Fibroblast of pulmonary artery (primary cell): ENCODE measurements at regions not wholly inside any gene's neighbourhood (a gene's known extent, or its start where the extent isn't known, plus 50 kb on each side); places are given as distances from the start of the nearest gene placed in this dataset.

Source experiments
- DNase-seq: peaks from one replicate; pipeline ENCODE4 v3.0.0-alpha.2; 2010; ENCODE audit warnings: low read depth
- H3K4me3 ChIP-seq: replicated peaks from 2 replicates; pipeline ENCODE4 v1.5.1; 2011; ENCODE audit warnings: low read depth, mild to moderate bottlenecking, control low read depth, low read length, moderate library complexity
- TF ChIP-seq, protein P1 (sequence below): IDR thresholded peaks from 2 replicates; pipeline ENCODE4 v1.5.1; 2011; ENCODE audit warnings: mild to moderate bottlenecking, control low read depth, low read length, inconsistent platforms; ENCODE audit errors: missing control alignments

- no peak for DNase-seq
- TF ChIP-seq, protein P1, sequence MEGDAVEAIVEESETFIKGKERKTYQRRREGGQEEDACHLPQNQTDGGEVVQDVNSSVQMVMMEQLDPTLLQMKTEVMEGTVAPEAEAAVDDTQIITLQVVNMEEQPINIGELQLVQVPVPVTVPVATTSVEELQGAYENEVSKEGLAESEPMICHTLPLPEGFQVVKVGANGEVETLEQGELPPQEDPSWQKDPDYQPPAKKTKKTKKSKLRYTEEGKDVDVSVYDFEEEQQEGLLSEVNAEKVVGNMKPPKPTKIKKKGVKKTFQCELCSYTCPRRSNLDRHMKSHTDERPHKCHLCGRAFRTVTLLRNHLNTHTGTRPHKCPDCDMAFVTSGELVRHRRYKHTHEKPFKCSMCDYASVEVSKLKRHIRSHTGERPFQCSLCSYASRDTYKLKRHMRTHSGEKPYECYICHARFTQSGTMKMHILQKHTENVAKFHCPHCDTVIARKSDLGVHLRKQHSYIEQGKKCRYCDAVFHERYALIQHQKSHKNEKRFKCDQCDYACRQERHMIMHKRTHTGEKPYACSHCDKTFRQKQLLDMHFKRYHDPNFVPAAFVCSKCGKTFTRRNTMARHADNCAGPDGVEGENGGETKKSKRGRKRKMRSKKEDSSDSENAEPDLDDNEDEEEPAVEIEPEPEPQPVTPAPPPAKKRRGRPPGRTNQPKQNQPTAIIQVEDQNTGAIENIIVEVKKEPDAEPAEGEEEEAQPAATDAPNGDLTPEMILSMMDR, result no peak
- H3K4me3 ChIP-seq, result no peak overlapping the region
Observed at GRCh38 chr5:113985505-113985904, 376.4 kb upstream of the KCNN2 start.

- no peak for DNase-seq
- TF ChIP-seq, protein P1, result no peak
- no peak overlapping the region for H3K4me3 ChIP-seq
Observed at GRCh38 chr5:113989278-113989912, 372.5 kb upstream of the KCNN2 start.

GRCh38 chr5:113989913-113990305 lies 372.0 kb upstream of the KCNN2 start:
- TF ChIP-seq, protein P1, result no peak
- H3K4me3 ChIP-seq, result no peak overlapping the region
- DNase-seq, result no peak

GRCh38 chr5:114001076-114001475 lies 360.8 kb upstream of the KCNN2 start:
- TF ChIP-seq, protein P1, result no peak
- H3K4me3 ChIP-seq, result no peak overlapping the region
- DNase-seq, result no peak

DNA sequence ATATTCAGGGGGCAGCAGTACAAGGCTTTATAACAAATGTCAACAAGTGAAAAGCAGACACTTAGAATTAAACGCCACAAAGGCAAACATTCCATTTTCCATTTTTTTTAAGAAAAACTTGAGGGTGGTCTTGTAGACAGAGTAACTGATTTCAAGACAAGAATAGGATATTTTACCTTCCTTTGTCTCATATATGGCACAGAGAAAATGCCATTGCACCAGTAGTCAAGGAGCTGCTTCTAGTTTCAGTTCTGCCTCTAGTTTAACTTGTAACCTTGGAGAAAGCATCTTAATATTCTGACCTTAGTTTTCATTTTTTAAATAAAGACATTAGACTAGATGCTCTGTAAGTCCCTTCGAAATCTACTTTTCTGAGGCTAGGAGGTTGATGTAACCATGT lies 355.3 kb upstream of the KCNN2 start:
- no peak overlapping the region for H3K4me3 ChIP-seq
- TF ChIP-seq, protein P1, result no peak
- no peak for DNase-seq

DNA sequence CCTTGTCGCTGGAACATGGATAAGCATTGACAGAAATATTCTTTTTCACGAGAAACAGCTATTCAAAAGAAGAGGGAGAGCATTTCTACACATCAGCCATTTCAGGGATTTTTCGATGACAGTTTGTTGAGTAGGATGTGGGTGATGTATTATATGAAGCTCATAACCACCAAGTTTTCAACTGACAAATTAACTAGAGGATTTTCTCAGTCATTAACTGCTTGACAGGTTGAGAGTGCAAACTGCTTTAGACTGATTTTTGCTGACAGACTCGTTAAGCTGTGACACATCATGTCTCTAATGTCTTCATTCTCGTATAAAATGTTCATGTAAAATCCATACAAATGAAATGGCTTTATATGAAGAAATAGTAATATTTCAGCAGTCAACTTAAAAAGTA lies 354.2 kb upstream of the KCNN2 start:
- H3K4me3 ChIP-seq, result no peak overlapping the region
- DNase-seq, result no peak
- TF ChIP-seq, protein P1, result no peak

DNA sequence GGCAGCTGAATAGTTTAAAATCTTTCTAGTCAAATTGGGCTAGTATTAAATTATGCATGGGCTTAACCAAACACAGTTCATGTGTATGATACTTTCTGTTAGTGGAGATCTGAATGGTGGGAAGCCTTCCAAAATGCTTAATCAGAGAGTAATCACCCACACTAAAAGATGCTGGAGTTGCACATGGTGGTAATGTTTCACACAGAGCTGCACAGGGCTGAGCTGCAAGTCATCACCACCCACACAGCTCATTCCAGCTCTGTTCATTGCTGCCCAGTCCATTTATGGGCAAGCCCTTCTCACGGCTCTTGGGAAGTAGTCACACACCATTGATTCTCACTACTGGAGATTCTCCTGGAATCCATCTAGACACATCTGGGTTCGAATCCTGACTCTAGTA lies 351.5 kb upstream of the KCNN2 start:
- TF ChIP-seq, protein P1, result no peak
- peak; percentile 5 for DNase-seq
- no peak overlapping the region for H3K4me3 ChIP-seq
